SK-N-SH (cell line): ENCODE measurements at regions not wholly inside any gene's neighbourhood (a gene's known extent, or its start where the extent isn't known, plus 50 kb on each side); places are given as distances from the start of the nearest gene placed in this dataset.

Experiments
- CTCF ChIA-PET: fragments of 300-600, 350-600 bp; formaldehyde crosslinking; extraction: SDS; loops from one replicate; lab custom pipeline; 2021; lab: Yijun Ruan, JAX
- POLR2A ChIA-PET: fragments of 350-600 bp; sonication (Branson Sonifier 250); formaldehyde crosslinking; extraction: SDS; loops from one replicate; lab custom pipeline; 2020; ENCODE audit warnings: antibody characterized with exemption, inconsistent platforms; lab: Yijun Ruan, JAX
- DNase-seq: peaks from one replicate; pipeline ENCODE4 v3.0.0; 2012
- H2AFZ ChIP-seq: fragments of 200-600 bp; sonication (generic); 2 replicates; pipeline ENCODE4 v1.8.1; 2016; ENCODE audit warnings: antibody characterized with exemption, mild to moderate bottlenecking, low read depth
- H3F3A ChIP-seq: fragments of 200-600 bp; sonication (generic); replicated peaks from 2 replicates; pipeline ENCODE3; 2016; ENCODE audit warnings: antibody characterized with exemption, mild to moderate bottlenecking; ENCODE audit not compliant: insufficient read depth
- H3K27ac ChIP-seq, 2 experiments: fragments of 200-500 bp in 1 of 2; fragments of 200-600 bp in 1 of 2; sonication (Bioruptor generic) in 1 of 2; sonication (generic), shearing (Covaris generic) in 1 of 2; 2 replicates each; pipeline versions ENCODE4 v1.5.1 to v1.6.1; 2014 to 2016; ENCODE audit warnings: low read depth in 2 of 2, inconsistent platforms in 1 of 2, low read length in 1 of 2, mild to moderate bottlenecking in 1 of 2, mixed read lengths in 1 of 2
- H3K27me3 ChIP-seq: fragments of 200-600 bp; sonication (generic), shearing (Covaris generic); 2 replicates; pipeline ENCODE4 v1.6.1; 2016; ENCODE audit warnings: mixed run types; ENCODE audit not compliant: insufficient read depth
- H3K36me3 ChIP-seq, 2 experiments: fragments of 200-500 bp in 1 of 2; fragments of 200-600 bp in 1 of 2; sonication (Bioruptor generic) in 1 of 2; sonication (generic) in 1 of 2; replicated peaks in 1 of 2; 2 replicates each; pipeline versions ENCODE3 to v1.5.1; 2014 to 2016; ENCODE audit warnings: low read length in 1 of 2, mild to moderate bottlenecking in 1 of 2; ENCODE audit not compliant: insufficient read depth in 2 of 2, control insufficient read depth in 1 of 2
- H3K4me1 ChIP-seq, 2 experiments: fragments of 200-500 bp in 1 of 2; fragments of 200-600 bp in 1 of 2; sonication (Bioruptor generic) in 1 of 2; sonication (generic), shearing (Covaris generic) in 1 of 2; 2 replicates each; pipeline versions ENCODE4 v1.5.1 to v1.6.1; 2014 to 2016; ENCODE audit warnings: low read depth in 1 of 2, low read length in 1 of 2, mixed run types in 1 of 2; ENCODE audit not compliant: insufficient read depth in 2 of 2, control insufficient read depth in 1 of 2
- H3K4me2 ChIP-seq: fragments of 200-600 bp; sonication (generic), shearing (Covaris generic); 2 replicates; pipeline ENCODE4 v1.6.1; 2017; ENCODE audit warnings: mixed run types
- H3K4me3 ChIP-seq, 2 experiments: fragments of 200-500 bp in 1 of 2; fragments of 200-600 bp in 1 of 2; sonication (Bioruptor generic) in 1 of 2; sonication (generic), shearing (Covaris generic) in 1 of 2; 2 replicates each; pipeline versions ENCODE4 v1.5.1 to v1.8.1; 2014 to 2016; ENCODE audit warnings: low read depth in 2 of 2, inconsistent platforms in 1 of 2, low read length in 1 of 2, mild to moderate bottlenecking in 1 of 2, mixed read lengths in 1 of 2, moderate library complexity in 1 of 2
- H3K79me2 ChIP-seq: fragments of 200-600 bp; sonication (generic); 2 replicates; pipeline ENCODE4 v1.8.1; 2017; ENCODE audit warnings: mild to moderate bottlenecking; ENCODE audit not compliant: insufficient read depth
- H3K9ac ChIP-seq: fragments of 200-600 bp; sonication (generic); 2 replicates; pipeline ENCODE4 v1.6.1; 2017; ENCODE audit warnings: mixed run types
- H3K9me2 ChIP-seq: fragments of 200-600 bp; sonication (generic); 2 replicates; pipeline ENCODE4 v1.6.1; 2017; ENCODE audit warnings: mixed run types
- H3K9me3 ChIP-seq: fragments of 200-600 bp; sonication (generic); 2 replicates; pipeline ENCODE4 v1.6.1; 2017; ENCODE audit warnings: mixed run types, mild to moderate bottlenecking, moderate library complexity
- H4K20me1 ChIP-seq: fragments of 200-600 bp; sonication (generic); 2 replicates; pipeline ENCODE4 v1.6.1; 2017; ENCODE audit warnings: mild to moderate bottlenecking, mixed run types; ENCODE audit not compliant: insufficient read depth
- CHD2 ChIP-seq: fragments of 150-350 bp; IDR thresholded peaks from 2 replicates; pipeline ENCODE4 v1.6.1; 2018; ENCODE audit warnings: low read length; ENCODE audit not compliant: partially characterized antibody
- EZH2phosphoT487 ChIP-seq: fragments of 200-600 bp; sonication (generic); IDR thresholded peaks from 2 replicates; pipeline ENCODE4 v1.6.1; 2017; ENCODE audit warnings: low read depth, mixed run types, mild to moderate bottlenecking, antibody characterized with exemption, moderate library complexity, borderline replicate concordance
- FOXJ3 ChIP-seq: sonication (generic); formaldehyde crosslinking; IDR thresholded peaks from 2 replicates; pipeline ENCODE4 v1.5.1; 2020; ENCODE audit warnings: mild to moderate bottlenecking, missing genetic modification reagents
- JUND ChIP-seq: IDR thresholded peaks from 2 replicates; pipeline ENCODE4 v1.4.0; 2012
- MAX ChIP-seq: IDR thresholded peaks from 2 replicates; pipeline ENCODE4 v1.4.0; 2012; ENCODE audit warnings: low read depth
- RAD21 ChIP-seq: IDR thresholded peaks from 2 replicates; pipeline ENCODE4 v1.6.1; 2012; ENCODE audit warnings: mild to moderate bottlenecking, low read length
- REST ChIP-seq: IDR thresholded peaks from 2 replicates; pipeline ENCODE4 v1.6.1; 2012; ENCODE audit warnings: mild to moderate bottlenecking, low read depth, low read length, moderate library complexity
- SIN3A ChIP-seq: IDR thresholded peaks from 2 replicates; pipeline ENCODE4 v1.6.1; 2012; ENCODE audit warnings: low read depth, mild to moderate bottlenecking, low read length, moderate library complexity, borderline replicate concordance
- TCF12 ChIP-seq: IDR thresholded peaks from 2 replicates; pipeline ENCODE4 v1.4.0; 2012
- TEAD4 ChIP-seq: IDR thresholded peaks from 2 replicates; pipeline ENCODE4 v1.4.0; 2012; ENCODE audit warnings: mild to moderate bottlenecking, borderline replicate concordance; ENCODE audit not compliant: insufficient read depth
- YY1 ChIP-seq: IDR thresholded peaks from 2 replicates; pipeline ENCODE4 v1.4.0; 2012; ENCODE audit warnings: low read depth, mild to moderate bottlenecking
- ZBTB33 ChIP-seq: IDR thresholded peaks from 2 replicates; pipeline ENCODE4 v1.4.0; 2012; ENCODE audit warnings: low read depth, borderline replicate concordance
- WGBS: methylation state at CpG from one replicate; pipeline ENCODE4 v1.1.6; 2017; ENCODE audit warnings: low lambda C conversion rate; 5-methylcytosine and 5-hydroxymethylcytosine counted together

- WGBS, result 26% methylated on average over 2 of the region's 2 CpGs
Observed at GRCh38 chr6:49052901-49053300, 410.2 kb downstream of the MMUT start.

GRCh38 chr6:49051281-49051680 is 411.8 kb downstream of the MMUT start:
- no peaks in the 10 kb centered on the region for H3F3A ChIP-seq
- H3K4me2 ChIP-seq, result no peak overlapping the region
- H3K36me3 ChIP-seq, result no peaks in the 10 kb centered on the region
- no peak overlapping the region for H3K4me3 ChIP-seq
- no peak overlapping the region for H3K9ac ChIP-seq
- TF ChIP-seq JUND (no peak), YY1 (no peak), TEAD4 (no peak), TCF12 (no peak)
- no peaks in the 10 kb centered on the region for H4K20me1 ChIP-seq
- DNase-seq, result no peak
- 6% methylated on average over 1 of the region's 1 CpG for WGBS
- H3K9me2 ChIP-seq, result peaks cover 8% of the 10 kb centered on the region; the same call in 1 of the 2 replicates
- no peaks in the 10 kb centered on the region for H3K9me3 ChIP-seq
- H2AFZ ChIP-seq, result no peak overlapping the region
- CTCF ChIA-PET, result no interaction called here
- H3K4me1 ChIP-seq, result no peaks in the 10 kb centered on the region
- H3K27ac ChIP-seq, result no peak overlapping the region
- POLR2A ChIA-PET, result no interaction called here
- no peaks in the 10 kb centered on the region for H3K27me3 ChIP-seq
- H3K79me2 ChIP-seq, result no peaks in the 10 kb centered on the region

More at GRCh38 chr6:49052901-49053300, 410.2 kb downstream of the MMUT start:
- Histone ChIP-seq H3K79me2 (no peaks in the 10 kb centered on the region), H3K4me1 (no peaks in the 10 kb centered on the region), H4K20me1 (no peaks in the 10 kb centered on the region), H3K36me3 (no peaks in the 10 kb centered on the region), H3K9me3 (no peaks in the 10 kb centered on the region), H3K4me2 (no peak overlapping the region), H3K27ac (no peak overlapping the region), H3K9ac (no peak overlapping the region), H3K27me3 (no peaks in the 10 kb centered on the region), H3K4me3 (no peak overlapping the region), H3F3A (no peaks in the 10 kb centered on the region), H2AFZ (no peak overlapping the region), H3K9me2 (peaks cover 2% of the 10 kb centered on the region; the same call in 1 of the 2 replicates)
- TF ChIP-seq MAX, result no peak
- no peak for TF ChIP-seq FOXJ3 (CRISPR knock-in tag)
- TF ChIP-seq EZH2phosphoT487, result no peak
- DNase-seq, result no peak
- ChIA-PET POLR2A (no interaction called here), CTCF (no interaction called here)

- 13% methylated on average over 1 of the region's 1 CpG for WGBS
- POLR2A ChIA-PET, result no interaction called here
- H3K27ac ChIP-seq, result no peak overlapping the region
Observed at GRCh38 chr6:49050584-49050983, 412.5 kb downstream of the MMUT start.

More at GRCh38 chr6:49050584-49050983, 412.5 kb downstream of the MMUT start:
- Histone ChIP-seq H3K27me3 (no peaks in the 10 kb centered on the region), H4K20me1 (no peaks in the 10 kb centered on the region), H3F3A (no peaks in the 10 kb centered on the region), H3K9me2 (peaks cover 8% of the 10 kb centered on the region; the same call in 1 of the 2 replicates), H3K4me2 (no peak overlapping the region), H2AFZ (no peak overlapping the region), H3K4me3 (no peak overlapping the region), H3K4me1 (no peaks in the 10 kb centered on the region), H3K9me3 (no peaks in the 10 kb centered on the region), H3K36me3 (no peaks in the 10 kb centered on the region), H3K79me2 (no peaks in the 10 kb centered on the region), H3K9ac (no peak overlapping the region)
- DNase-seq, result no peak
- CTCF ChIA-PET, result no interaction called here
- TF ChIP-seq RAD21 (no peak), SIN3A (no peak), REST (no peak), ZBTB33 (no peak), CHD2 (no peak)
